ENCODE measurements at regions not wholly inside any gene's neighbourhood (a gene's known extent, or its start where the extent isn't known, plus 50 kb on each side); places are given as distances from the start of the nearest gene placed in this dataset.

GRCh38 chr14:61108496-61109141 is 127.6 kb downstream of the SLC38A6 start:
- no peak for DNase-seq (ENCODE audit: low read depth)

GRCh38 chr14:61107869-61108493 is 126.9 kb downstream of the SLC38A6 start:
- no peak for DNase-seq (ENCODE audit: low read depth)

GRCh38 chr14:61106959-61107641 is 126.1 kb downstream of the SLC38A6 start:
- DNase-seq (ENCODE audit: low read depth), result peak; percentile 42

GRCh38 chr14:61106271-61106958 is 125.4 kb downstream of the SLC38A6 start:
- DNase-seq (ENCODE audit: low read depth), result no peak

GRCh38 chr14:61104358-61104757 is 123.3 kb downstream of the SLC38A6 start:
- DNase-seq (ENCODE audit: low read depth), result no peak

- peak; percentile 98 for DNase-seq (ENCODE audit: low read depth)
Measured at GRCh38 chr14:61103541-61104339, 122.7 kb downstream of the SLC38A6 start.

GRCh38 chr14:61102549-61103466 is 121.8 kb downstream of the SLC38A6 start:
- DNase-seq (ENCODE audit: low read depth), result no peak

Data from iris pigment epithelial cell (primary cell).